ENCODE measurements at regions not wholly inside any gene's neighbourhood (a gene's known extent, or its start where the extent isn't known, plus 50 kb on each side); places are given as distances from the start of the nearest gene placed in this dataset.

DNA sequence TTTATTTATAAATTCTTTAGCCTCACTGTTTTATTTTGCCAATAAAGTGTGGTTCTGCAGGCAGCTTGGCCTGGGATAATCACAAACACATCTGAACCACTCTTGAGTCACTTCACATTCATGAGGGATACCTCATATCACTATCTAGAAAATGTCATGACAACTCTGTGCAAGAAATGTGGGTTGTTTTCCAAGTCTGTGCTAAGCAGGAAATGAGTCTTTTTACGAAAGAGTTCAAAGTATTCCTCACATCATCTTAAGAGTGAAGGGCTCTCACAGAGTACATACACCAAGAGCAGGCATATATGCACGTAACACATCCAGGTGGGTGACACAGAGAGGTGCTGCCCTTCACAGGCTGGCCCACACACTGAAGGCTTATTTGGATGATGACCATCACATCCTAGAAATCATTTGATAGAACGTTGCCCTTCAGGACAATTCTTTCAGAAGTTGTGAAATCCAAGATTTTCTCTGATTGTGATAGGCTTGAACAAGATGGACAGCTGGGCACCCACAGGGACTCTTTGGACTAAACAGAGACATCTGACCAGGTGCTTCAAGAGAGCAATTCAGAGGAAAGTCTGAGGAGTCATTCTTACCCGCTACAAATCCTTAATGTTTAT, 811.1 kb upstream of the LRATD1 start:
- Histone ChIP-seq H3K4me1 (ENCODE audit: control insufficient read depth, low read length) (no peaks in the 10 kb centered on the region), H3K27ac (ENCODE audit: low read depth, low read length) (no peak overlapping the region), H3K9me3 (ENCODE audit: control insufficient read depth, insufficient read depth, low read length) (no peaks in the 10 kb centered on the region), H3K36me3 (ENCODE audit: control insufficient read depth, low read length) (no peaks in the 10 kb centered on the region), H3F3A (ENCODE audit: control insufficient read depth, insufficient read depth) (no peaks in the 10 kb centered on the region), H3K4me2 (ENCODE audit: low read length) (no peak overlapping the region), H3K9me2 (replicated peaks; ENCODE audit: control insufficient read depth, low read length) (no peaks in the 10 kb centered on the region), H3K27me3 (ENCODE audit: control insufficient read depth, low read length) (no peaks in the 10 kb centered on the region), H4K20me1 (ENCODE audit: control insufficient read depth, insufficient read depth, low read depth, low read length) (no peaks in the 10 kb centered on the region), H3K4me3 (ENCODE audit: low read length) (no peak overlapping the region), H3K79me2 (ENCODE audit: control insufficient read depth, low read length) (no peaks in the 10 kb centered on the region)
- TF ChIP-seq, protein P1, sequence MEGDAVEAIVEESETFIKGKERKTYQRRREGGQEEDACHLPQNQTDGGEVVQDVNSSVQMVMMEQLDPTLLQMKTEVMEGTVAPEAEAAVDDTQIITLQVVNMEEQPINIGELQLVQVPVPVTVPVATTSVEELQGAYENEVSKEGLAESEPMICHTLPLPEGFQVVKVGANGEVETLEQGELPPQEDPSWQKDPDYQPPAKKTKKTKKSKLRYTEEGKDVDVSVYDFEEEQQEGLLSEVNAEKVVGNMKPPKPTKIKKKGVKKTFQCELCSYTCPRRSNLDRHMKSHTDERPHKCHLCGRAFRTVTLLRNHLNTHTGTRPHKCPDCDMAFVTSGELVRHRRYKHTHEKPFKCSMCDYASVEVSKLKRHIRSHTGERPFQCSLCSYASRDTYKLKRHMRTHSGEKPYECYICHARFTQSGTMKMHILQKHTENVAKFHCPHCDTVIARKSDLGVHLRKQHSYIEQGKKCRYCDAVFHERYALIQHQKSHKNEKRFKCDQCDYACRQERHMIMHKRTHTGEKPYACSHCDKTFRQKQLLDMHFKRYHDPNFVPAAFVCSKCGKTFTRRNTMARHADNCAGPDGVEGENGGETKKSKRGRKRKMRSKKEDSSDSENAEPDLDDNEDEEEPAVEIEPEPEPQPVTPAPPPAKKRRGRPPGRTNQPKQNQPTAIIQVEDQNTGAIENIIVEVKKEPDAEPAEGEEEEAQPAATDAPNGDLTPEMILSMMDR (IDR thresholded peaks at IDR 0.05; ENCODE audit: low read depth, low read length, poor library complexity, severe bottlenecking) = no peak
- TF ChIP-seq EZH2phosphoT487 (IDR thresholded peaks at IDR 0.05; ENCODE audit: borderline replicate concordance, low read length) = no peak

DNA sequence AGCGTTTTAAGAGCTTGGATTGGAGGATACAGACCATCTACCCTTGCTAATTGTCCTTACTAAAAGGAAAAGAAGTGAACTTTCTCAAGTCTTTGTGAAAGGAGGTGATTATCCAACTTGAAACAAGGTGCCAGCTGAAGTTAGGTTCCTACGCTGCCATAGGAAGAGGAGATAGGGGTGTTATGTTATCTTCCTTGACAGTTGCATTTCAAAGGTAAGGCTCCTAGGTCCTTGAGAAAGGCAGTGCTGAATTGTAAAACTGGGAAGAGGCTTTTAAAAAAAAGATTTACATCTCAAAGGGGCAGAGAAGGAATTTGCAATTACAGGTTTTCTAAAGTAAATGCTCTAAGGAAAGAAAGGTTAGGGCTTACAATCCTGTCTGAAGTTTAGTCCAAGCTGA, 810.2 kb upstream of the LRATD1 start:
- Histone ChIP-seq H3K4me1 (ENCODE audit: control insufficient read depth, low read length) (no peaks in the 10 kb centered on the region), H3F3A (ENCODE audit: control insufficient read depth, insufficient read depth) (no peaks in the 10 kb centered on the region), H3K9me2 (replicated peaks; ENCODE audit: control insufficient read depth, low read length) (no peaks in the 10 kb centered on the region), H3K36me3 (ENCODE audit: control insufficient read depth, low read length) (no peaks in the 10 kb centered on the region), H3K27ac (ENCODE audit: low read depth, low read length) (no peak overlapping the region), H4K20me1 (ENCODE audit: control insufficient read depth, insufficient read depth, low read depth, low read length) (no peaks in the 10 kb centered on the region), H3K4me2 (ENCODE audit: low read length) (no peak overlapping the region), H3K79me2 (ENCODE audit: control insufficient read depth, low read length) (no peaks in the 10 kb centered on the region), H3K9me3 (ENCODE audit: control insufficient read depth, insufficient read depth, low read length) (no peaks in the 10 kb centered on the region), H3K4me3 (ENCODE audit: low read length) (no peak overlapping the region), H3K27me3 (ENCODE audit: control insufficient read depth, low read length) (no peaks in the 10 kb centered on the region)
- TF ChIP-seq, protein P1 (IDR thresholded peaks at IDR 0.05; ENCODE audit: low read depth, low read length, poor library complexity, severe bottlenecking) = no peak
- no peak for TF ChIP-seq EZH2phosphoT487 (IDR thresholded peaks at IDR 0.05; ENCODE audit: borderline replicate concordance, low read length)

DNA sequence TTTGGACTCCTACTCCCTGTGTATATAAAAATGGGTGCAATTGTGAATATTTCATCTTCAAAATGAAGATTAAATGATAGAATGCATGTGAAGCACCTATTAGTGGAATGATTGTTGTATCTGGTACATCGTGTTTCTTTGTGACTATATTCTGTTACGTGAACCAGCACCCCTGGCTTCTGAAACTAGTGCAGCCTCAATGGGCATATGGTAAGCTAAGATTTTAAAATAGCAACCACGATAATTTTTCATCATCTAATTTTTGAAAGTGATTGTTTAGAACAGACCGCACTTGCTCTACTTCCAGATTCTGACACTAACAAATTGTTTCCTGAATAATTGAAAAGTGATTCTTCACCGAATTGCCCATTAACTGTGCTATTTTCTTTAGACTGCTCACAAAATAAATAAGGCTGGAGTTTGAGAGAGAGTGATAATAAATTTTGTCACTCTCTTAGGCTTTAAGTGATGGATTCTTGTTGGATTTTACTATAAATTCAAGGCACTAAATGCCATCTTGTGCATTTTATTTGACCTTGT, 806.1 kb upstream of the LRATD1 start:
- no peak overlapping the region for H3K27ac ChIP-seq (ENCODE audit: low read depth, low read length)
- no peaks in the 10 kb centered on the region for H3K79me2 ChIP-seq (ENCODE audit: control insufficient read depth, low read length)
- H3K4me1 ChIP-seq (ENCODE audit: control insufficient read depth, low read length) = no peaks in the 10 kb centered on the region
- no peaks in the 10 kb centered on the region for H4K20me1 ChIP-seq (ENCODE audit: control insufficient read depth, insufficient read depth, low read depth, low read length)
- no peaks in the 10 kb centered on the region for H3K36me3 ChIP-seq (ENCODE audit: control insufficient read depth, low read length)
- no peaks in the 10 kb centered on the region for H3F3A ChIP-seq (ENCODE audit: control insufficient read depth, insufficient read depth)
- H3K27me3 ChIP-seq (ENCODE audit: control insufficient read depth, low read length) = no peaks in the 10 kb centered on the region
- H3K4me3 ChIP-seq (ENCODE audit: low read length) = no peak overlapping the region
- no peak for TF ChIP-seq EZH2phosphoT487 (IDR thresholded peaks at IDR 0.05; ENCODE audit: borderline replicate concordance, low read length)
- TF ChIP-seq, protein P1 (IDR thresholded peaks at IDR 0.05; ENCODE audit: low read depth, low read length, poor library complexity, severe bottlenecking) = no peak
- no peaks in the 10 kb centered on the region for H3K9me2 ChIP-seq (replicated peaks; ENCODE audit: control insufficient read depth, low read length)
- no peak overlapping the region for H3K4me2 ChIP-seq (ENCODE audit: low read length)
- no peaks in the 10 kb centered on the region for H3K9me3 ChIP-seq (ENCODE audit: control insufficient read depth, insufficient read depth, low read length)

Measured in DOHH2 (cell line).